WTC11 (cell line): ENCODE measurements at regions not wholly inside any gene's neighbourhood (a gene's known extent, or its start where the extent isn't known, plus 50 kb on each side); places are given as distances from the start of the nearest gene placed in this dataset.

Source experiments
- CTCF ChIP-seq: fragments of 200-600 bp; IDR thresholded peaks from 2 replicates; pipeline ENCODE4 v1.8.0; 2022; ENCODE audit warnings: antibody characterized with exemption
- GTF2I ChIP-seq: fragments of 250-450 bp; sonication (Bioruptor Pico); conservative IDR thresholded peaks from 2 replicates; pipeline ENCODE4 v1.4.0; 2021; ENCODE audit warnings: mild to moderate bottlenecking
- IRF2 ChIP-seq: sonication (generic); formaldehyde crosslinking; IDR thresholded peaks from 2 replicates; pipeline ENCODE4 v1.8.0; 2022; ENCODE audit warnings: low read depth, missing genetic modification reagents, borderline replicate concordance
- RELA ChIP-seq: sonication (generic); formaldehyde crosslinking; IDR thresholded peaks from 2 replicates; pipeline ENCODE4 v1.8.1; 2022; ENCODE audit warnings: missing genetic modification reagents, mild to moderate bottlenecking, borderline replicate concordance

- no peak for TF ChIP-seq GTF2I (CRISPR knock-in tag)
- TF ChIP-seq RELA (CRISPR knock-in tag): no peak
- TF ChIP-seq CTCF: no peak
- no peak for TF ChIP-seq IRF2
Observed at GRCh38 chr1:36729716-36730510, 247.2 kb upstream of the CSF3R start.
